H1 (cell line): ENCODE measurements at regions not wholly inside any gene's neighbourhood (a gene's known extent, or its start where the extent isn't known, plus 50 kb on each side); places are given as distances from the start of the nearest gene placed in this dataset.

Experiments used
- BCL11A ChIP-seq, 2 experiments: IDR thresholded peaks; one replicate each; pipeline ENCODE4 v1.6.1; 2011; ENCODE audit warnings: low read depth in 2 of 2, low read length in 2 of 2, mild to moderate bottlenecking in 2 of 2
- CHD7 ChIP-seq: fragments of 300-600 bp; sonication (generic); IDR thresholded peaks from 2 replicates; pipeline ENCODE4 v1.7.1; 2012; ENCODE audit warnings: low read length, moderate library complexity, mild to moderate bottlenecking, inconsistent platforms; ENCODE audit not compliant: insufficient replicate concordance

GRCh38 chr1:5220821-5221220, 566.4 kb downstream of the AJAP1 start (continued):
- TF ChIP-seq CHD7 (no peak), BCL11A (IDR thresholded peaks at IDR 0.05; ENCODE audit: low read depth in 2 of 2, low read length in 2 of 2) (no peak)
- TF ChIP-seq, all 59 proteins: peak for 0
